ENCODE measurements at regions not wholly inside any gene's neighbourhood (a gene's known extent, or its start where the extent isn't known, plus 50 kb on each side); places are given as distances from the start of the nearest gene placed in this dataset.

DNA sequence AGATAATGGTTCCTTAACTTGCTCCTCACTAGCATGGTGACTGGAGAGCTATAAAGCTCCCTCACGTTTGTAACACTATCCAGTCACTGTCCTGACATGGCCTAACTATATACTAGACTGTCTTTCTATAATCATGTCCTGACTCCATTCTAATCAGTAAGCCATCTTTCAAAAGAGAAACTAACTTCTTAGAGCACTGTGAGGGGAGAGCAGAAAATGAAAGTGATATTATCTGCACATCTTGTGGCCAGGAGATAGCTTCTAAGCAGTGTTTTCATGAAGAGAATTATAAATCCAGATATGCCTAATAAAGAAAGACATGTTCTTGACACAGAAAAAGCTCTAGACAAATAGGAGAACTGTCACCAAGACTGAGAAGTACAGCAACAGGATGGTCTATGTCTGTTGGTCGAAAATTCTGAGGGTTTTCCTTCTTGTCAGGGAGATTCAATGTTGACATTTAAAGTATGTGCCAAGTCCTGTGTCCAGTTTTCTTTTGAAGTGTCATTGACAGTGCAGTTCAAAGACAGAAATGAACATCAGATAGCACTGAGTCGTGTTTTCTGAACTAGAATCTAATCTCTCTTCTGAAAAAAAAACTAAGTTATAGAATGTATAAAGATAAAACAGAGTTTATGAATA lies 230.6 kb upstream of the PEX5L start:
- TF ChIP-seq CTCF (conservative IDR thresholded peaks at IDR 0.05; ENCODE audit: low read depth, low read length) (no peak), EZH2 (IDR thresholded peaks at IDR 0.05; ENCODE audit: borderline replicate concordance, low read depth, low read length, poor library complexity, severe bottlenecking) (no peak)
